HepG2 (cell line): ENCODE measurements at regions not wholly inside any gene's neighbourhood (a gene's known extent, or its start where the extent isn't known, plus 50 kb on each side); places are given as distances from the start of the nearest gene placed in this dataset.

Experiments
- ATAC-seq: fragments of 200-7000 bp; cut with Tn5 transposase; 3 replicates; pipeline ENCODE4 v1.9.1; 2020; ENCODE audit warnings: mild to moderate bottlenecking, moderate library complexity
- BruUV-seq: library from RNA; stranded (reverse); fragments of 400-500 nt; replicated peaks from 2 replicates; lab custom pipeline; 2021; lab: Mats Ljungman, UMichigan
- CTCF ChIA-PET: fragments of 300-600 bp; formaldehyde crosslinking; extraction: SDS; loops from one replicate; lab custom pipeline; 2021; ENCODE audit warnings: low total read pairs, inconsistent platforms, low intra/inter-chr PET ratio; lab: Yijun Ruan, JAX
- POLR2A ChIA-PET: fragments of 350-600 bp; sonication (Branson Sonifier 250); formaldehyde crosslinking; loops from one replicate; lab custom pipeline; 2020; ENCODE audit warnings: antibody characterized with exemption, inconsistent platforms; lab: Yijun Ruan, JAX
- DNase-seq: peaks from one replicate; pipeline ENCODE4 v3.0.0-alpha.2; 2015; ENCODE audit warnings: low spot score
- FAIRE-seq: peaks from 3 replicates; lab custom pipeline; 2011; peaks lifted over from hg19 to GRCh38; lab: Jason Lieb, UNC
- H2AFZ ChIP-seq: one replicate; pipeline ENCODE4 v1.6.1; 2011; ENCODE audit warnings: low read length, inconsistent platforms
- H3K27ac ChIP-seq: fragments of 300-600 bp; 3 replicates; pipeline ENCODE4 v1.8.0; 2011; ENCODE audit warnings: mixed run types, mild to moderate bottlenecking, mixed read lengths, low read length, inconsistent platforms; ENCODE audit not compliant: insufficient read depth; ENCODE audit errors: extremely low read length
- H3K27me3 ChIP-seq, 2 experiments: fragments of 200-600 bp in 1 of 2; 2 replicates in 1 of 2; 3 replicates in 1 of 2; pipeline versions ENCODE4 v1.6.0 to v1.8.0; 2011; ENCODE audit warnings: low read length in 2 of 2, mild to moderate bottlenecking in 2 of 2, moderate library complexity in 2 of 2, inconsistent platforms in 1 of 2; ENCODE audit not compliant: insufficient read depth in 2 of 2, control insufficient read depth in 1 of 2
- H3K36me3 ChIP-seq, 2 experiments: fragments of 200-600 bp in 1 of 2; replicated peaks in 1 of 2; 2 replicates in 1 of 2; 3 replicates in 1 of 2; pipeline versions ENCODE4 v1.5.1 to v1.8.0; 2011; ENCODE audit warnings: low read length in 2 of 2, inconsistent platforms in 1 of 2; ENCODE audit not compliant: insufficient read depth in 2 of 2, control insufficient read depth in 1 of 2
- H3K4me1 ChIP-seq: 2 replicates; pipeline ENCODE4 v1.5.1; 2012; ENCODE audit warnings: low read length, inconsistent platforms; ENCODE audit not compliant: insufficient read depth
- H3K4me2 ChIP-seq: 2 replicates; pipeline ENCODE4 v1.6.0; 2011; ENCODE audit warnings: low read depth, low read length, inconsistent platforms
- H3K4me3 ChIP-seq, 3 experiments: fragments of 200-600 bp in 1 of 3; sonication (generic), shearing (Covaris generic) in 1 of 3; replicated peaks in 1 of 3; 2 replicates each; pipeline ENCODE4 v1.5.1; 2011 to 2016; ENCODE audit warnings: low read length in 3 of 3, inconsistent platforms in 2 of 3, low read depth in 2 of 3, mild to moderate bottlenecking in 2 of 3, control low read depth in 1 of 3, mixed read lengths in 1 of 3; ENCODE audit not compliant: insufficient read depth in 1 of 3
- H3K79me2 ChIP-seq: one replicate; pipeline ENCODE4 v1.6.1; 2011; ENCODE audit warnings: low read length, inconsistent platforms; ENCODE audit not compliant: insufficient read depth
- H3K9ac ChIP-seq: 2 replicates; pipeline ENCODE4 v1.6.0; 2011; ENCODE audit warnings: mild to moderate bottlenecking, low read depth, low read length, inconsistent platforms; ENCODE audit not compliant: insufficient read depth
- H3K9me3 ChIP-seq: 2 replicates; pipeline ENCODE4 v1.5.1; 2012; ENCODE audit warnings: mild to moderate bottlenecking, low read length
- H4K20me1 ChIP-seq: 2 replicates; pipeline ENCODE4 v1.6.0; 2011; ENCODE audit warnings: inconsistent platforms, mild to moderate bottlenecking, low read length, moderate library complexity; ENCODE audit not compliant: insufficient read depth
- ERF ChIP-seq: IDR thresholded peaks from 2 replicates; pipeline ENCODE4 v1.6.1; 2018; ENCODE audit warnings: missing biosample characterization, missing genetic modification reagents
- FOXK1 ChIP-seq: sonication (generic); formaldehyde crosslinking; IDR thresholded peaks from 2 replicates; pipeline ENCODE4 v1.4.0; 2020; ENCODE audit warnings: low read depth, missing genetic modification reagents, borderline replicate concordance
- IKZF1 ChIP-seq: fragments of 450-650 bp; IDR thresholded peaks from 2 replicates; pipeline ENCODE4 v1.7.1; 2016
- IKZF4 ChIP-seq: sonication (generic); formaldehyde crosslinking; IDR thresholded peaks from 2 replicates; pipeline ENCODE4 v1.5.1; 2020; ENCODE audit warnings: borderline replicate concordance, mild to moderate bottlenecking, low read depth, missing genetic modification reagents; ENCODE audit errors: not compliant biosample characterization
- MAFK ChIP-seq, 2 experiments: IDR thresholded peaks in 1 of 2; conservative IDR thresholded peaks in 1 of 2; 2 replicates each; pipeline ENCODE4 v1.6.1; 2011; ENCODE audit warnings: improper control_type of control experiment in 2 of 2, low read length in 2 of 2
- PHF21A ChIP-seq: sonication (generic); formaldehyde crosslinking; IDR thresholded peaks from 2 replicates; pipeline ENCODE4 v1.5.0; 2020; ENCODE audit warnings: mild to moderate bottlenecking, missing genetic modification reagents
- POGK ChIP-seq: sonication (generic); formaldehyde crosslinking; conservative IDR thresholded peaks from 2 replicates; pipeline ENCODE4 v1.8.0; 2022; ENCODE audit warnings: mild to moderate bottlenecking, moderate library complexity, missing genetic modification reagents
- RBFOX2 ChIP-seq: fragments of 200-400 bp; formaldehyde crosslinking; IDR thresholded peaks from 2 replicates; pipeline ENCODE4 v1.6.1; 2017; ENCODE audit warnings: low read depth, mild to moderate bottlenecking, low read length
- TMF1 ChIP-seq: sonication (generic); formaldehyde crosslinking; IDR thresholded peaks from 2 replicates; pipeline ENCODE4 v1.8.1; 2022; ENCODE audit warnings: low read depth, missing genetic modification reagents
- U2AF1 ChIP-seq: fragments of 200-400 bp; formaldehyde crosslinking; optimal IDR thresholded peaks from 2 replicates; pipeline ENCODE3; 2017; ENCODE audit warnings: mild to moderate bottlenecking, low read depth, low read length
- ZBTB1 ChIP-seq: sonication (generic); formaldehyde crosslinking; IDR thresholded peaks from 2 replicates; pipeline ENCODE4 v1.4.0; 2020; ENCODE audit warnings: missing genetic modification reagents, borderline replicate concordance
- ZBTB39 ChIP-seq: sonication (generic); formaldehyde crosslinking; IDR thresholded peaks from 2 replicates; pipeline ENCODE4 v1.5.0; 2020; ENCODE audit warnings: missing genetic modification reagents
- ZBTB8A ChIP-seq: sonication (generic); formaldehyde crosslinking; IDR thresholded peaks from 2 replicates; pipeline ENCODE4 v1.4.0; 2020; ENCODE audit warnings: mild to moderate bottlenecking, low read depth, missing genetic modification reagents, borderline replicate concordance
- ZFP36L1 ChIP-seq: sonication (generic); formaldehyde crosslinking; IDR thresholded peaks from 2 replicates; pipeline ENCODE4 v1.8.0; 2022; ENCODE audit warnings: mild to moderate bottlenecking, missing genetic modification reagents, moderate library complexity
- ZFP41 ChIP-seq: sonication (generic); formaldehyde crosslinking; IDR thresholded peaks from 2 replicates; pipeline ENCODE4 v1.4.0; 2020; ENCODE audit warnings: mild to moderate bottlenecking, missing genetic modification reagents, borderline replicate concordance
- ZNF343 ChIP-seq: sonication (generic); formaldehyde crosslinking; IDR thresholded peaks from 2 replicates; pipeline ENCODE4 v1.4.0; 2020; ENCODE audit warnings: mild to moderate bottlenecking, missing genetic modification reagents
- ZSCAN31 ChIP-seq: sonication (generic); formaldehyde crosslinking; IDR thresholded peaks from 2 replicates; pipeline ENCODE4 v1.5.0; 2020; ENCODE audit warnings: low read depth, mild to moderate bottlenecking, missing genetic modification reagents
- WGBS: methylation state at CpG from one replicate; pipeline ENCODE4 v1.1.6; 2017; ENCODE audit warnings: low lambda C conversion rate; 5-methylcytosine and 5-hydroxymethylcytosine counted together
- in situ Hi-C: cut with HindIII; loops from 2 replicates; pipeline ENCODE4 v1.10.0; 2017; ENCODE audit warnings: low pct_unique_long_range_greater_than_20kb; ENCODE audit not compliant: extremely low pct_ligation_motif_present
- intact Hi-C: fragments of 100-400 bp; cut with micrococcal nuclease; formaldehyde crosslinking; loops from one replicate; pipeline ENCODE4 v1.10.0; 2022; ENCODE audit not compliant: unreplicated experiment

- H3K4me3 ChIP-seq: no peak overlapping the region
- H4K20me1 ChIP-seq: no peaks in the 10 kb centered on the region
- TF ChIP-seq FOXK1 (CRISPR knock-in tag): no peak
- no peak for TF ChIP-seq ZSCAN31 (CRISPR knock-in tag)
- TF ChIP-seq ZBTB39 (CRISPR knock-in tag): no peak
- TF ChIP-seq POGK (CRISPR knock-in tag): no peak
- no peak for TF ChIP-seq PHF21A
- TF ChIP-seq RBFOX2: no peak
- no peak for TF ChIP-seq ZNF343
- no peak for TF ChIP-seq IKZF4 (CRISPR knock-in tag)
- TF ChIP-seq IKZF1: no peak
- TF ChIP-seq ERF: no peak
- no peak for TF ChIP-seq ZFP41 (CRISPR knock-in tag)
- no peak for TF ChIP-seq ZBTB1
- no peak for TF ChIP-seq U2AF1
- no peak for TF ChIP-seq ZBTB8A (CRISPR knock-in tag)
- no peak for TF ChIP-seq ZFP36L1 (CRISPR knock-in tag)
- TF ChIP-seq MAFK (conservative IDR thresholded peaks at IDR 0.05 in 1 of 2, IDR thresholded peaks at IDR 0.05 in 1 of 2; ENCODE audit: low read length in 2 of 2): no peak
- TF ChIP-seq TMF1 (CRISPR knock-in tag): no peak
- 0 out of 2 replicates have a peak, but pooled peaks cover 6% of the 10 kb centered on the region for H3K4me1 ChIP-seq
- no peaks in the 10 kb centered on the region for H3K9me3 ChIP-seq
- no peaks in the 10 kb centered on the region for H3K79me2 ChIP-seq
- H3K27ac ChIP-seq: no peak overlapping the region
- no TSS peak for BruUV-seq
- WGBS: 18% methylated on average over 3 of the region's 3 CpGs
- FAIRE-seq (no peak), DNase-seq (no peak), ATAC-seq (no peak)
- no peaks in the 10 kb centered on the region for H3K27me3 ChIP-seq
- intact Hi-C loops (no loop called here), in situ Hi-C loops (no loop called here)
- no peak overlapping the region for H3K4me2 ChIP-seq
- ChIA-PET CTCF (no interaction called here), POLR2A (no interaction called here)
- H3K36me3 ChIP-seq: no peaks in the 10 kb centered on the region
- H3K9ac ChIP-seq: no peak overlapping the region
- no peak overlapping the region for H2AFZ ChIP-seq
These were observed 226.8 kb upstream of the TBC1D5 start for GRCh38 chr3:17969244-17969643.
